ENCODE measurements at regions not wholly inside any gene's neighbourhood (a gene's known extent, or its start where the extent isn't known, plus 50 kb on each side); places are given as distances from the start of the nearest gene placed in this dataset.
"Not testable (repeated sequence)": the region's sequence is repeated elsewhere in the genome, so short reads cannot be mapped to it uniquely, and the experiment has no call there.

DNA sequence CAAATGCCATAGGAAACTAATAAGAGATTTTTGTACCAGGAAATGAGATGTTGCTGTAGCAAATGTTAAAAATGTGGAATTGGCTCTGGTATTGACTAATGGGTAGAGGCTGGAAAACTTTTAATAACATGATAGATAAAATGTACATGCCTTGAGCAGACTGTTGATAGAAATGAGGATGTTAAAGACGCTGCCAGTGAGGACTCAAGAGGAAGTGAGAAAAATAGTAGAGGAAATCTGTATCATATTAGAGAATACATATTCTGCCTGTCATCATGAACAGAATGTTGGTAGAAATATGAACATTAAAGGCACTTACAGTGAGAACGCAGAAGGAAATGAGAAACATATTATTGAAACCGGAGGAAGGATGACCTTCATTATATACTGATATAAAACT lies 577.2 kb upstream of the HTR2C start:
- H3K27ac Mint-ChIP-seq = peak overlapping the region; percentile 20
- intact Hi-C loops (cut with micrococcal nuclease) = no loop called here
- no peak for ATAC-seq (ENCODE audit: low read depth)

GRCh38 chrX:113996781-113997180 lies 587.1 kb upstream of the HTR2C start:
- no peak overlapping the region for H3K4me3 Mint-ChIP-seq
- no peaks in the 10 kb centered on the region for H3K36me3 Mint-ChIP-seq (ENCODE audit: low read depth)
- CTCF ChIA-PET = no interaction called here
- intact Hi-C loops (cut with micrococcal nuclease) = no loop called here
- H3K9me3 Mint-ChIP-seq = no peaks in the 10 kb centered on the region
- H3K27ac Mint-ChIP-seq = no peak overlapping the region
- no peak for ATAC-seq (ENCODE audit: low read depth)
- no peaks in the 10 kb centered on the region for H3K4me1 Mint-ChIP-seq
- DNase-seq = no peak
- H3K27me3 Mint-ChIP-seq = no peaks in the 10 kb centered on the region
- POLR2A ChIA-PET = no interaction called here
- TF ChIP-seq CTCF (IDR thresholded peaks at IDR 0.05) = no peak

More for the DNA sequence above, 577.2 kb upstream of the HTR2C start:
- no peak overlapping the region for H3K4me3 Mint-ChIP-seq
- H3K36me3 Mint-ChIP-seq (ENCODE audit: low read depth) = no peaks in the 10 kb centered on the region
- ChIA-PET CTCF (no interaction called here), POLR2A (no interaction called here)
- H3K4me1 Mint-ChIP-seq = peaks cover 13% of the 10 kb centered on the region
- H3K9me3 Mint-ChIP-seq = no peaks in the 10 kb centered on the region
- TF ChIP-seq CTCF (IDR thresholded peaks at IDR 0.05) = no peak
- no peaks in the 10 kb centered on the region for H3K27me3 Mint-ChIP-seq
- DNase-seq = no peak

GRCh38 chrX:113991720-113992119 lies 592.2 kb upstream of the HTR2C start:
- H3K4me1 Mint-ChIP-seq; H3K27me3 Mint-ChIP-seq; DNase-seq; CTCF ChIA-PET; H3K36me3 Mint-ChIP-seq (ENCODE audit: low read depth); ATAC-seq (ENCODE audit: low read depth); intact Hi-C loops (cut with micrococcal nuclease); POLR2A ChIA-PET; H3K9me3 Mint-ChIP-seq; H3K27ac Mint-ChIP-seq; H3K4me3 Mint-ChIP-seq: not testable (repeated sequence)

GRCh38 chrX:113990669-113991068 lies 593.2 kb upstream of the HTR2C start:
- CTCF ChIA-PET; H3K27me3 Mint-ChIP-seq; POLR2A ChIA-PET; ATAC-seq (ENCODE audit: low read depth); H3K27ac Mint-ChIP-seq; H3K36me3 Mint-ChIP-seq (ENCODE audit: low read depth); H3K4me1 Mint-ChIP-seq; H3K9me3 Mint-ChIP-seq; H3K4me3 Mint-ChIP-seq; intact Hi-C loops (cut with micrococcal nuclease); DNase-seq: not testable (repeated sequence)

DNA sequence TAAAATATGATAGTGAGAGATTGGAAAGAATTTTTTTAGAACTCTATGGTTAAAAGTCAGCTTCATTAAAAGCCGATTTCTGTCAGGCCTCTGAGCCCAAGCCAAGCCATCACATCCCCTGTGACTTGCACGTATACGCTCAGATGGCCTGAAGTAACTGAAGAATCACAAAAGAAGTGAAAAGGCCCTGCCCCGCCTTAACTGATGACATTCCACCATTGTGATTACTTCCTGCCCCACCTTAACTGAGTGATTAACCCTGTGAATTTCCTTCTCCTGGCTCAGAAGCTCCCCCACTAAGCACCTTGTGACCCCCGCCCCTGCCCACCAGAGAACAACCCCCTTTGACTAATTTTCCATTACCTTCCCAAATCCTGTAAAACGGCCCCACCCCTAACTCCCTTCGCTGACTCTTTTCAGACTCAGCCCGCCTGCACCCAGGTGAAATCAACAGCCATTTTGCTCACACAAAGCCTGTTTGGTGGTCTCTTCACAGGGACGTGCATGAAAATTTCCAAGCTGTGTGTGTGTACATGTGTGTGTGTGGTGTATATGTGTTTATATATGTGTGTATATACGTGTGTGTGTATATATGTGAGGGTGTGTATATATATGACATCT lies 595.5 kb upstream of the HTR2C start:
- H3K27ac Mint-ChIP-seq; CTCF ChIA-PET; DNase-seq; H3K4me3 Mint-ChIP-seq; intact Hi-C loops (cut with micrococcal nuclease); POLR2A ChIA-PET; H3K4me1 Mint-ChIP-seq; H3K36me3 Mint-ChIP-seq (ENCODE audit: low read depth); H3K9me3 Mint-ChIP-seq; ATAC-seq (ENCODE audit: low read depth); H3K27me3 Mint-ChIP-seq: not testable (repeated sequence)

GRCh38 chrX:113986427-113986826 lies 597.5 kb upstream of the HTR2C start:
- no peak for DNase-seq
- Mint-ChIP-seq H3K27me3 (no peaks in the 10 kb centered on the region), H3K9me3 (no peaks in the 10 kb centered on the region), H3K4me1 (peaks cover under 1% of the 10 kb centered on the region), H3K4me3 (no peak overlapping the region), H3K27ac (no peak overlapping the region), H3K36me3 (ENCODE audit: low read depth) (no peaks in the 10 kb centered on the region)
- no peak for ATAC-seq (ENCODE audit: low read depth)
- intact Hi-C loops (cut with micrococcal nuclease) = no loop called here
- ChIA-PET CTCF (no interaction called here), POLR2A (no interaction called here)
- TF ChIP-seq CTCF (IDR thresholded peaks at IDR 0.05) = no peak

DNA sequence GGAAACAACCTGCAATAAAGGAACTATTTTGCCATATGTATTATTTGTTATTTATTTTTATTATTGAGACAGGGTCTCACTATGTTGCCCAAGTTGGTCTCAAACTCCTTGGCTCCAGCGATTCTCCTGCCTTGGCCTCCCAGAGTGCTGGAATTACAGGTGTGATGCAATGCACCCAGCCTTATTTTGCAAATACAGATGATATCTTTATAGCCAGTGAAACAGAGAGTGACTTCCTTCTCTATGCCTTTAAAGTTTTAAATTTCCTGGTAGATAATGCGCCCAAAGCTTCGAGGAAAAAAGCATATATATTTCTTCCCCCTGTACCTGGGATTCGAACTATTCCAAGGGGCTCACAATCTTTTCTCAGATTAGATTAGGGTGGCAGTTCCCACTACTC lies 601.1 kb upstream of the HTR2C start:
- no peak for DNase-seq
- intact Hi-C loops (cut with micrococcal nuclease) = no loop called here
- Mint-ChIP-seq H3K36me3 (ENCODE audit: low read depth) (no peaks in the 10 kb centered on the region), H3K4me3 (no peak overlapping the region), H3K9me3 (no peaks in the 10 kb centered on the region), H3K27ac (no peak overlapping the region), H3K4me1 (peaks cover 13% of the 10 kb centered on the region), H3K27me3 (no peaks in the 10 kb centered on the region)
- no peak for ATAC-seq (ENCODE audit: low read depth)
- ChIA-PET POLR2A (no interaction called here), CTCF (no interaction called here)
- TF ChIP-seq CTCF (IDR thresholded peaks at IDR 0.05) = no peak
